Vagina (tissue), 2 donors: ENCODE measurements at regions not wholly inside any gene's neighbourhood (a gene's known extent, or its start where the extent isn't known, plus 50 kb on each side); places are given as distances from the start of the nearest gene placed in this dataset.

ENCODE experiments used
- CTCF ChIP-seq, 3 experiments: fragments of 450-650 bp in 2 of 3; fragments of 200-600 bp in 1 of 3; sonication (generic) in 1 of 3; IDR thresholded peaks; one replicate each; pipeline ENCODE4 v1.5.1; 2017 to 2019; ENCODE audit warnings: antibody characterized with exemption in 3 of 3, mild to moderate bottlenecking in 2 of 3, moderate library complexity in 2 of 3
- POLR2A ChIP-seq, 2 donors: fragments of 450-650 bp; IDR thresholded peaks; one replicate each; pipeline ENCODE4 v1.6.1; 2017; ENCODE audit warnings: antibody characterized with exemption in 2 of 2, mild to moderate bottlenecking in 2 of 2, moderate library complexity in 2 of 2
- POLR2AphosphoS5 ChIP-seq, 2 donors: sonication (generic); formaldehyde crosslinking; IDR thresholded peaks; one replicate each; pipeline ENCODE4 v1.9.0; 2017; ENCODE audit warnings: antibody characterized with exemption in 2 of 2, mild to moderate bottlenecking in 2 of 2, low read depth in 1 of 2; ENCODE audit not compliant: insufficient read depth in 1 of 2

GRCh38 chr11:109001585-109001984 lies 336.7 kb downstream of the DDX10 start:
- no peak for TF ChIP-seq POLR2AphosphoS5 (IDR thresholded peaks at IDR 0.05; ENCODE audit: insufficient read depth in 1 of 2, low read depth in 1 of 2)
- no peak for TF ChIP-seq CTCF (IDR thresholded peaks at IDR 0.05)
- TF ChIP-seq POLR2A (IDR thresholded peaks at IDR 0.05) = no peak
